Gastrocnemius medialis (tissue), 4 donors: ENCODE measurements at regions not wholly inside any gene's neighbourhood (a gene's known extent, or its start where the extent isn't known, plus 50 kb on each side); places are given as distances from the start of the nearest gene placed in this dataset.

Experiments
- ATAC-seq, 2 donors: fragments of 150-250 bp; one replicate each; pipeline ENCODE4 v1.9.1; 2016
- DNase-seq, 2 donors: peaks; one replicate each; pipeline ENCODE4 v3.0.0-alpha.2; 2019
- H3K27ac ChIP-seq, 4 donors: fragments of 200-600 bp; sonication (generic); 1 replicate in 1 of 4; 2 replicates in 3 of 4; pipeline ENCODE4 v1.5.1; 2016 to 2018; ENCODE audit warnings: mild to moderate bottlenecking in 2 of 4, moderate library complexity in 1 of 4
- H3K27me3 ChIP-seq, 3 donors: fragments of 200-600 bp; sonication (generic) in 2 of 3; 1 replicate in 1 of 3; 2 replicates in 2 of 3; pipeline versions ENCODE4 v1.5.1 to v1.6.0; 2016 to 2019; ENCODE audit warnings: mild to moderate bottlenecking in 1 of 3, moderate library complexity in 1 of 3
- H3K36me3 ChIP-seq, 2 donors: fragments of 200-600 bp; sonication (generic) in 1 of 2; one replicate each; pipeline ENCODE4 v1.5.1; 2017 to 2018
- H3K4me1 ChIP-seq, 2 donors: fragments of 200-600 bp; sonication (generic) in 1 of 2; one replicate each; pipeline ENCODE4 v1.5.1; 2016 to 2017; ENCODE audit warnings: mild to moderate bottlenecking in 2 of 2
- H3K4me3 ChIP-seq, 4 donors: fragments of 200-600 bp; sonication (generic) in 3 of 4; 1 replicate in 1 of 4; 2 replicates in 3 of 4; pipeline ENCODE4 v1.5.1; 2016 to 2019; ENCODE audit warnings: mild to moderate bottlenecking in 2 of 4
- H3K9me3 ChIP-seq, 3 donors: fragments of 200-600 bp; sonication (generic) in 2 of 3; 1 replicate in 1 of 3; 2 replicates in 2 of 3; pipeline ENCODE4 v1.5.1; 2016 to 2019
- CTCF ChIP-seq, 5 experiments: fragments of 450-650 bp in 3 of 5; fragments of 200-600 bp in 2 of 5; sonication (generic) in 2 of 5; IDR thresholded peaks in 4 of 5; conservative IDR thresholded peaks in 1 of 5; 1 replicate in 4 of 5; 2 replicates in 1 of 5; pipeline ENCODE4 v1.5.1; 2016 to 2019; ENCODE audit warnings: antibody characterized with exemption in 5 of 5, mild to moderate bottlenecking in 3 of 5, moderate library complexity in 3 of 5
- POLR2A ChIP-seq, 2 donors: fragments of 450-650 bp; IDR thresholded peaks; one replicate each; pipeline ENCODE4 v1.6.1; 2017; ENCODE audit warnings: antibody characterized with exemption in 2 of 2, mild to moderate bottlenecking in 2 of 2, moderate library complexity in 2 of 2
- in situ Hi-C, 4 donors: fragments of 200-750 bp; cut with MboI; loops; one replicate each; pipeline versions ENCODE4 v1.15.0 to v1.8.0; 2017; ENCODE audit warnings: low sequenced_read_pairs in 4 of 4
- intact Hi-C: fragments of 100-400 bp; cut with DNase I; formaldehyde crosslinking; loops from one replicate; pipeline ENCODE4 v1.15.1; 2023; ENCODE audit warnings: low total_unique reads

GRCh38 chr13:31031482-31031881, 99.0 kb downstream of the TEX26 start:
- H3K4me1 ChIP-seq: no peaks in the 10 kb centered on the region
- no peak overlapping the region for H3K27ac ChIP-seq
- no peak for TF ChIP-seq POLR2A (IDR thresholded peaks at IDR 0.05)
- no peak for TF ChIP-seq CTCF (IDR thresholded peaks at IDR 0.05 in 4 of 5, conservative IDR thresholded peaks at IDR 0.05 in 1 of 5)
- no peak overlapping the region for H3K4me3 ChIP-seq
- intact Hi-C loops (no loop called here), in situ Hi-C loops (loop anchor here in 3 of 4 donors (25.0 kb wide), 1 partner anchor 894 kb away; no protein-coding TSS in a partner anchor)
- ATAC-seq (no peak), DNase-seq (no peak)
- no peaks in the 10 kb centered on the region for H3K36me3 ChIP-seq
- peaks cover 0 to 9% (median 6%) of the 10 kb centered on the region in 3 donors for H3K27me3 ChIP-seq
- H3K9me3 ChIP-seq: no peaks in the 10 kb centered on the region

- intact Hi-C loops: no loop called here
- Histone ChIP-seq H3K27ac (no peak overlapping the region), H3K9me3 (no peaks in the 10 kb centered on the region), H3K4me3 (no peak overlapping the region), H3K36me3 (no peaks in the 10 kb centered on the region), H3K4me1 (no peaks in the 10 kb centered on the region), H3K27me3 (no peaks in the 10 kb centered on the region)
- no peak for ATAC-seq
- DNase-seq: no peak
- no peak for TF ChIP-seq POLR2A (IDR thresholded peaks at IDR 0.05)
- no peak for TF ChIP-seq CTCF (IDR thresholded peaks at IDR 0.05 in 4 of 5, conservative IDR thresholded peaks at IDR 0.05 in 1 of 5)
- in situ Hi-C loops: loop anchor here in 3 of 4 donors (25.0 kb wide), 1 partner anchor 892 kb away; no protein-coding TSS in a partner anchor
These were observed 96.6 kb downstream of the TEX26 start for GRCh38 chr13:31029102-31029501.

- Histone ChIP-seq H3K4me1 (no peaks in the 10 kb centered on the region), H3K27ac (no peak overlapping the region), H3K36me3 (no peaks in the 10 kb centered on the region), H3K27me3 (no peaks in the 10 kb centered on the region), H3K4me3 (no peak overlapping the region), H3K9me3 (no peaks in the 10 kb centered on the region)
- ATAC-seq: no peak
- intact Hi-C loops (no loop called here), in situ Hi-C loops (loop anchor here in 3 of 4 donors (25.0 kb wide), 1 partner anchor 890 kb away; no protein-coding TSS in a partner anchor)
- no peak for DNase-seq
- no peak for TF ChIP-seq CTCF (IDR thresholded peaks at IDR 0.05 in 4 of 5, conservative IDR thresholded peaks at IDR 0.05 in 1 of 5)
These were observed 94.7 kb downstream of the TEX26 start for GRCh38 chr13:31027136-31027535.
